ENCODE measurements at regions not wholly inside any gene's neighbourhood (a gene's known extent, or its start where the extent isn't known, plus 50 kb on each side); places are given as distances from the start of the nearest gene placed in this dataset.
"Not testable (repeated sequence)": the region's sequence is repeated elsewhere in the genome, so short reads cannot be mapped to it uniquely, and the experiment has no call there.

GRCh38 chr13:87736849-87737385, 65.7 kb downstream of the SLITRK5 start:
- DNase-seq = no peak

DNA sequence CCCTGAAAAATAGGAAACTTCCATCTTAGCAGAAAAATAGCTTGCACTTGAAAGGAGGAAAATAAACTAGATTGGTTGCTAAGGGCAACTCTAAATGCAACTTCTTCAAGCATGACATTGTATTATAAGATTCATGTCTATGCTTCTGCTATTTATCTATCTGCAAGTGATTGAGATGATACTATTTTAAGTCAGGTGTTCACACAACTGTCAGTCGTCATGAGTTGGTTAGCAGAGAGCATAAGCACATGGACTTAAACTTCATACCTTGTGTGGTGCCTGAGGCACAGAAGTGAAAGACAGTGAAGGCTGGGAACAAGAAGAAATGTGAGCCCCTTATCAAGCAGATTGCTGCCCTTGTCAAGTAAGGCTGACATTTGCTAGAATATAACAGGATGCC, 82.9 kb downstream of the SLITRK5 start:
- no peak for DNase-seq

DNA sequence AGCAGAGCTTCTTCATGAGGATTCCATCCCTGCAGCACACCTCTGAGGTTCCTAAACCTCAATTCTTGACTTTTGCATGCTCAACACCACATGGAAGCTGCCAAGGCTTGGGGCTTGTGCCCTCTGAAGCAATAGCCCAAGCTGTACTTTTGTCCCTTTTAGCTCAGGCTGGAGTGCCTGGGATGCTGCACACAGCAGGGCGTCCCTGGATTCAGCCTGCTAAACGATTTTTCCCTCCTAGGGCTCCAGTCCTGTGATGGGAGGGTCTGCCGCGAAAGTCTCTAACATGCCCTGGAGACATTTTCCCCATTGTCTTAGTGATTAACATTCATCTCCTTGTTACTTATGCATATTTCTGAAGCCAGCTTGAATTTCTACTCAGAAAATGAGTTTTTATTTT, 98.3 kb downstream of the SLITRK5 start:
- DNase-seq = no peak

DNA sequence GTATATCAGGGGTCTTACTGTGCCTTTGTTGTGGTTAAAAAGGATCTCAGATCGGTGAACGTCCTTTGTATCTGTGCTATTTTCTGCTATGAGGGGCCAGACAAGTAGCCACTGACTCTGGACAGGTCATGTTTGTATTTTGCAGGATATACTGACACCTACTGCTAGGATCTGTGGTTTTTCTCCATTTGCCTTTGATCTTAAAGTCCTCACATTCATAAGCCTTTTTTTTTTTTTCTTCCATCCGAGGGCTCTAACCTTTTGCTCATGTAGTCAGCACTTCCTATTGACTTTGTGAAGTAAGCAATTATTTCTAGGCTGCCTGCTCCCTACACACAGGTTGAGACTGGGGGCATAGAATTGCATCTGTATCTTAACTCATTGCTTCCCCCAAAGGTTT, 106.2 kb downstream of the SLITRK5 start:
- DNase-seq = no peak

- DNase-seq = no peak
Observed at GRCh38 chr13:87778128-87778527, 107.0 kb downstream of the SLITRK5 start.

DNA sequence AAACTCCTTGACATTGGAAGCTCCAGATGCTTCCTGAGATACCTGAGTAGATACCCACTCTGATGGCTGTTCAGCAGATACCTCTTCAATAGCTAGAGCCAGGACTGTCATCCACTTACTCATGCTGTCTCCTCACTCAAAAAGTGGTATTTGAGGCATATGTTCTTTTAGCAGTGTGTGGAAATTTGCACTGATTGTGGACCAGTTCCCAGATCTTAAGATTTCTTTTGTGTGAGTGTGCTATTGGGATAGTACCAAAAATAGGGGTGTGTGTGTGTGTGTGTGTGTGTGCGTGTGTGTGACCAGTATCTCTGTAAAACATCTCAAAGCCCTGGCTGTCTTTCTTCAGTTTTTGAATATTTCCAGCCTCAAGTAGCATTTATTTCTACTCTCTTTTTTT, 108.3 kb downstream of the SLITRK5 start:
- no peak for DNase-seq

- DNase-seq = no peak
Observed at GRCh38 chr13:87783366-87783765, 112.2 kb downstream of the SLITRK5 start.

DNA sequence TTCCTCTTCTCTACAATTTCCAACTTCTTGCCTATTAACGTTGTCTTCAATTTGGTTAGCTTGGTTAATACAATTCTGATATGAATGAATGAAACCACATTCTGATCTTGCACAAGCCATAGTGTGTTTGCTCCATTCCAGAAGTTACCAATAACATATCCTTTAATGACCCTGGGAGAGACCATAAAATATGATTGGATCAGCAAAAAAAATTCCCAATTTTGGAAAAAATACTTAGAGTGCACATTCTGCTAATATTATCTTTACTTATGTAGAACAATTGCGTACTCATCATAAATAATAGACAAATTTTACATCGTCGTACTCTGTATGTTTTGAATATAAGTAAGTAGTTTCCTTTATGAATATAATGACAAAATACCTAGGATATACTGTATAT, 117.2 kb downstream of the SLITRK5 start:
- DNase-seq = no peak

DNA sequence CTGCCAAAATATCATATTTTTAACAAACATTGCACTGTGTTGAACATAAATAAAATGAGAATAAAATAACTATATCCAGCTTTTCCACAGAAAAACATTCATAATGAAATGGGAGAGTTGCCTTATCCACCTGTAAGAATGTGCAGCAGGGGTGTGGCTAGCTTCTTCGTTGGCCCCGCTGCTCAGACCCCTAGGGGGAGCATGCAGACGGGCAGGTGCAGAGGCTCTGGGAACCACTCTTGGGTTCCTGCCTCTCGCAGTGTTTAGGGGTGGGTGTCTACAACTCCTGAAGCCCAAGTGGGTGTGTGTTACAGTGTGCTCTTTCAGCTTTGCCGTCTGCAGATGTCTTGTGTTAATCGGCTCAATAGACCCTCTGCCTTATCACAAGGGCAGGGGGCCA, 121.7 kb downstream of the SLITRK5 start:
- DNase-seq = no peak

DNA sequence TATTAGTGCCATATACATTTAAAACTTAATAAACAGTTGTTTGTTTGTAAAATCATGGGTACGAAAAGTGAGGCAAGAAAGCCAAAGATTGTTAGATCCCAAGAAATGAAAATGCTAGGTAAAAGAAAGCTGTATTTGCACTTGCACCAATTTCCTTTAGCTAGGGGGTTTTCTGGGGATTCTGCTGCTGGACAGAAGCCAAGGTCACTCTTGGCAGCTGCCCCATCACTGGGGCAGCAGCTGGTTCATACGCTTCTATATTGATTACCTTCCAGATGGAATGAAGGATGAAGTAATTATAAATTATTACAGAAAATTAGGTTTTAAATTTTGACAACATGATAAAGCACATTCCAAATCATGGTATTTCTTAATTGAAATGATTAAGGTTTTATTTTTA, 127.4 kb downstream of the SLITRK5 start:
- no peak for DNase-seq

- DNase-seq = no peak
Observed at GRCh38 chr13:87810391-87810801, 139.2 kb downstream of the SLITRK5 start.

DNA sequence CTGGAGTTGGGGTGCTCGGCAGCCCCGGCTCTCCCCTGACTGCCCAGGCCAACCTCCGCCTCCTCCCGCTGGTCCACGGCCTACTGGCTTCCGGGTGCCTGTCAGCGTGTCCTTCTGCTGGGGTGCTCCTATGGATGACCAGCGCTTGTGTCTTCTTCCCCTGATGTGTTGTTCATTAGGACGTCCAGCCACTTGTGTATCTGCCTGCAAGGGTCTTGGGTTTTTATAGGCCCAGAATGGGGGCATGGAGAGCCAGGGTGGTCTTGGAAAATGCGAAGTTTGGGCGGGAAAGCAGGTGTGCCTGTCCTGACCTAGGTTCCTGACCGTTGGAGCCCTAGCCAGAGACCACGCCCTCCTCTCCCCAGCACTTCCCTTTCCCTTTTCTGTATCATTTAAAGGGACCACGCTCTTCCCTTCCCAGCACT, 139.8 kb downstream of the SLITRK5 start:
- no peak for DNase-seq

DNA sequence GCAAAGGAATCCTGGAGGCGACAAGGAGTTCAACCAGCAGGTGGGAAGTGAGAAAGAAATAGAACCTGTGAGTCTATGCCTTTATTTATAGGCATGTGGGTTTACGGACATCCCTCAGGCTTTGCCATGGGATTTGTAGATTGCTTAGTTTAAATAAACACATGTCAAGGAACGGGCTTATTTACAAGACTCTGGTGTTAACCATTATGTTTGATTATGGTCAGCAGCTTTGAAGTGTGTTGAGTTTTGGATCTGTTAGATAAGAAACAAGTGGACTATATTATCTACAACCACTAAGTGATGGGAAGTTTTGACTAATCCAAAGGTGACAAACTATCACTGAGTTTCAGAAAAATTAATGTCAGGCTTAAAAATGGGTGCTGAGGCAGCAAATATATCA, 143.2 kb downstream of the SLITRK5 start:
- DNase-seq = no peak

DNA sequence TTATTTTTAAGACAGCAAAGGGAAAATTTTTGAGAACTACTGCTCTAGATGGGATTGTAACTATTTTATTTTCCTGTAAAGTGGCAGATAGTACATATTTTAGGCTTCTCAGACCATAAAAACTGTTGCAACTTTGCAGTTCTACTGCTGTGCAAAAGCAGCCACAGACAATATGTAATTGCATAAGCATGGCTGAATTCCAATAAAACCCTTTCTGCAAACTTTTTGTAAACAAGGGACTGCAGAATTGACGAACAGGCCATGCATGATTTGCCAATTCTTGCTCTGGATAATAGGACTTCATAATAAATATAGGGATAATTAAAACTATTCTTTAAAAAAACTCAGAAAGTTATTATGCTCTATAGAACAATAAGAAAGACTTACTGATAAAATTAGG, 149.1 kb downstream of the SLITRK5 start:
- no peak for DNase-seq

DNA sequence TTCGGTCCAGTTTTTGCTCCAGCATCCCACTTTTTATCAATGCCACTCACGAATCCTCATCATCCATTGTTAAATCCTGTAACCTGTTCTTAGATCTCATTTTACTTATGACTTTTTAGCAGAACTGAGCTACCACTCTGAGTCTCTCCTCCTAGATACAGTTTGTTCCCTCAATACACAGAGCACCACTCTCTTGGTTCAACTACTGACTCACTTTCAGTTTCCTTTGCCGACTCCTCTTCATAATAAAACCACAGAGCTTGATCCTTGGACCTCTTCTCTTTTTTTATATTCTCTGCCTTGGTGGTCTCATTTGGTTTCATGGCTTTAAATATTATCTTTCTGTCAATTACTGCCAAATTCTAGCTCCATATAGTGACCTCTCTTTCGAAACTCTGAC, 150.3 kb downstream of the SLITRK5 start:
- no peak for DNase-seq

- DNase-seq = not testable (repeated sequence)
Observed at GRCh38 chr13:87826301-87826700, 155.1 kb downstream of the SLITRK5 start.

DNA sequence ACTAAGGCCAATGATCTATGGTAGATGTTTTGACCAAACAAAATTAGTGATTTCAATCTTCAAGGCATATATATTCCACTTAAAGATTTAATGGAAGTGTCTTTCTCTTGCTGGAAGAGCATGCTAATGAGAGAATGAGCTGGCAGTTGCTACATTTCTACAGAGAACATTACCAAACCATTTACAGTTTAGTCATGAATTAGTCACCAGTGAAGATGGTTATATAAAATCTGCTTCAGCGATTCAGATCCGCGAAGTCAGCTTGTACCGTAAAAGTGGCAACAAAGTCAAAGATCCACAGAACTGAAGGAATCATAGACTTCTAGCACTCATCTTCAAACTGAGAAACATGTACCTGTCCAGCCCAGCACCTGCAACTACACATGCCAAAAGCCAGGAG, 156.3 kb downstream of the SLITRK5 start:
- DNase-seq = no peak

- no peak for DNase-seq
Observed at GRCh38 chr13:87837522-87837921, 166.4 kb downstream of the SLITRK5 start.

- no peak for DNase-seq
Observed at GRCh38 chr13:87837946-87838345, 166.8 kb downstream of the SLITRK5 start.

DNA sequence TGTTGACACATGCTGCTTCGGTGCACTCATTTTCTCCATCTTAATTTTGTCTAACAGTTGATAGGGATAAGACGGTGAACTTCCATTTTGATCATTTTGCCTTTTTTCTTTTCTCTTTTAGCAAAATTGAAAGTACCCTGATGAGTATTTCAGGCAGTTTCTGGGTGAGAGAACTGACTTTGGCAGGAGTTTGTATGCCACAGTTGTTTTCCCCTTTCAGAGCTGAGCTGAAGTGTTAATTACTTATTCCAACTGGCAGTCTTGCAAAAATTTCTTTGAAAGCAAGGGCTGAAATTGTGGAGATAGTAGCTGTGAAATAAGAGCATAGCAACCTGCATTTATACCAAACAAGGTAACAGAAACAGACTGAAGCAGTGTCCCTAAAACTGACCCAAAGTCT, 180.2 kb downstream of the SLITRK5 start:
- no peak for DNase-seq

GRCh38 chr13:87855553-87855952, 184.4 kb downstream of the SLITRK5 start:
- DNase-seq = no peak

GRCh38 chr13:87859261-87859660, 188.1 kb downstream of the SLITRK5 start:
- DNase-seq = no peak

DNA sequence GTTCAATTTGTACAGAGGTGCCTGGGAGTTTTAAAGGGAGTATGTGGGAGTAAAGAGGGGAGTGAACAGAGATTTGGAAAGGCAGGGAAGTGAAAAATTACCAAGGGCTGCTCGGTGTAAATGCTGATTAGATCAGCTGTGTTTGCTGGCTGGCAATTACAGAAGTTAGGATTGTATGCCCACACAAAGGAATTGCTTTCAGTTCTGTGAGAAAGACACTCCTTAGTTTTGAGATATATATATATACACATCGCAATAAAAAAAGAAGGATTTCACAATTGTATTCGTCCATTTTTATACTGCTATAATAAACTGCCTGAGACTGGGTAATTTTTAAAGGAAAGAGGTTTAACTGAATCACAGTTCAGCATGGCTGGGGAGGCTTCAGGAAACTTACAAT, 196.3 kb downstream of the SLITRK5 start:
- no peak for DNase-seq

DNA sequence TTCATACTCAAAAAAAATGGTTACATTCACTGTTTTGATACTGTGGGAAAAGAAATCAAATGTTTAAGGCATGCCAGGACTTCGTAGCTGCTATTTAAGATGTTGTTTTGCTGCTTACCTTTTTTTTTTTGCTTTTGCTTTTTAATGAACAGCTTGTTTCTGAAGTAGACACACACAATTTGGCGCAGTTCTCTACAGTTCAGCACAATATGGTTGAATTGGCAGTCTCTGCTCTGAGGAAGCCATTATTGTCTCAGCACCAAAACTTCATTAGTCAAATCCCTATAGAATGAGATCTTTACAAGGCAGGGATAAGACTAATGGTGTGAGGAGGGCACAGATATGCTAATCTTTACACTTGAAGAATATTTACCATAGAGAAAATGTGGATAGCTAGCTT, 197.6 kb downstream of the SLITRK5 start:
- no peak for DNase-seq

DNA sequence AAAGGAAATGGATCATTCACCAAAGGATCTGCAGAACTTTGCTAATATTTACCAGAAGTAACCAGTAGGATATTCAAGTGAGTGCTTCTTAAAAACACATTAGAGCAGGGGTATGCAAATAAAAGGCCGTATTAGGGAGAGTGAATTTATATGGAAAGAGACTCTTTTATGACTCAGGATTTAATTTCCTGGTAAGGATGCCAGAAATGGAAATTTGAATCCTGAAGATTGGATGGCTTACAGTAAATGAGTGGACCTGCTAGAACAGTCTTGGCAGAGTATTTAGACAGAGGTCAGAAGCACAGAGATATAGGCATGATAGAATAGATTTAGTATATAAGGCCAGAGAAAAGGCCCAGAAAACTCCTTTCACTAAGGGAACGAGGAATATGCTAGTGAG, 201.6 kb downstream of the SLITRK5 start:
- no peak for DNase-seq

GRCh38 chr13:87877477-87877876, 206.3 kb downstream of the SLITRK5 start:
- no peak for DNase-seq
